ENCODE measurements at regions not wholly inside any gene's neighbourhood (a gene's known extent, or its start where the extent isn't known, plus 50 kb on each side); places are given as distances from the start of the nearest gene placed in this dataset.
"Not testable (repeated sequence)": the region's sequence is repeated elsewhere in the genome, so short reads cannot be mapped to it uniquely, and the experiment has no call there.

- H3K27ac ChIP-seq (ENCODE audit: low read depth); H3K27ac Mint-ChIP-seq; H3K27me3 Mint-ChIP-seq (ENCODE audit: insufficient read depth, low read depth, poor library complexity); H3K4me1 ChIP-seq (ENCODE audit: insufficient read depth); H3K4me1 Mint-ChIP-seq; H3K4me3 ChIP-seq; H3K27me3 ChIP-seq (ENCODE audit: insufficient read depth); H3K36me3 Mint-ChIP-seq (ENCODE audit: low read depth); H3K4me2 ChIP-seq; H4K20me1 ChIP-seq (replicated peaks; ENCODE audit: insufficient read depth); H3K79me2 ChIP-seq (replicated peaks; ENCODE audit: insufficient read depth); H3K36me3 ChIP-seq (ENCODE audit: insufficient read depth); H3K4me3 Mint-ChIP-seq; H2AFZ ChIP-seq; H3K9me2 ChIP-seq (ENCODE audit: insufficient read depth); H3F3A ChIP-seq (replicated peaks; ENCODE audit: low read depth): not testable (repeated sequence)
- DNase-seq (ENCODE audit: low spot score) (peak; percentile 1), ATAC-seq (peak; percentile 57; the same call in 2 of the 3 replicates)
- H3K9me3 Mint-ChIP-seq, result peaks cover 45% of the 10 kb centered on the region
Observed at GRCh38 chr3:91504874-91505273, 2397.5 kb downstream of the EPHA3 start.

Measured in GM23338 (cell line).